ENCODE measurements at regions not wholly inside any gene's neighbourhood (a gene's known extent, or its start where the extent isn't known, plus 50 kb on each side); places are given as distances from the start of the nearest gene placed in this dataset.

GRCh38 chr10:78955206-78955605 lies 113.6 kb upstream of the ZMIZ1 start:
- 94 to 97% methylated on average over 3 of the region's 3 CpGs for WGBS, 2 donors
- Histone ChIP-seq H3K4me1 (ENCODE audit: control insufficient read depth in 2 of 2, insufficient read depth in 2 of 2, low read length in 1 of 2) (peaks cover 4 to 22% of the 10 kb centered on the region in 2 donors), H3K27ac (ENCODE audit: low read depth in 2 of 2, low read length in 1 of 2) (no peak overlapping the region), H3K4me3 (ENCODE audit: low read depth in 1 of 2, low read length in 2 of 2) (no peak overlapping the region), H3K36me3 (ENCODE audit: control insufficient read depth in 2 of 2, insufficient read depth in 2 of 2, low read length in 1 of 2) (no peaks in the 10 kb centered on the region), H3K27me3 (ENCODE audit: control insufficient read depth in 1 of 2, insufficient read depth in 2 of 2, low read length in 2 of 2) (no peaks in the 10 kb centered on the region), H3K9me3 (ENCODE audit: control insufficient read depth in 2 of 2, insufficient read depth in 1 of 2, low read depth in 1 of 2, low read length in 1 of 2) (no peaks in the 10 kb centered on the region)

GRCh38 chr10:78956391-78956790 lies 112.4 kb upstream of the ZMIZ1 start:
- no peaks in the 10 kb centered on the region for H3K36me3 ChIP-seq (ENCODE audit: control insufficient read depth in 2 of 2, insufficient read depth in 2 of 2, low read length in 1 of 2)
- H3K4me3 ChIP-seq (ENCODE audit: low read depth in 1 of 2, low read length in 2 of 2) = no peak overlapping the region
- WGBS, 2 donors = 84 to 86% methylated on average over 5 of the region's 5 CpGs
- H3K27me3 ChIP-seq (ENCODE audit: control insufficient read depth in 1 of 2, insufficient read depth in 2 of 2, low read length in 2 of 2) = no peaks in the 10 kb centered on the region
- no peaks in the 10 kb centered on the region for H3K9me3 ChIP-seq (ENCODE audit: control insufficient read depth in 2 of 2, insufficient read depth in 1 of 2, low read depth in 1 of 2, low read length in 1 of 2)
- no peak overlapping the region for H3K27ac ChIP-seq (ENCODE audit: low read depth in 2 of 2, low read length in 1 of 2)
- H3K4me1 ChIP-seq (ENCODE audit: control insufficient read depth in 2 of 2, insufficient read depth in 2 of 2, low read length in 1 of 2) = peaks cover 4 to 16% of the 10 kb centered on the region in 2 donors

GRCh38 chr10:78957471-78958039 lies 111.2 kb upstream of the ZMIZ1 start:
- Histone ChIP-seq H3K4me1 (ENCODE audit: control insufficient read depth in 2 of 2, insufficient read depth in 2 of 2, low read length in 1 of 2) (peaks cover 4 to 13% of the 10 kb centered on the region in 2 donors), H3K9me3 (ENCODE audit: control insufficient read depth in 2 of 2, insufficient read depth in 1 of 2, low read depth in 1 of 2, low read length in 1 of 2) (no peaks in the 10 kb centered on the region), H3K36me3 (ENCODE audit: control insufficient read depth in 2 of 2, insufficient read depth in 2 of 2, low read length in 1 of 2) (no peaks in the 10 kb centered on the region), H3K27ac (ENCODE audit: low read depth in 2 of 2, low read length in 1 of 2) (no peak overlapping the region), H3K4me3 (ENCODE audit: low read depth in 1 of 2, low read length in 2 of 2) (no peak overlapping the region), H3K27me3 (ENCODE audit: control insufficient read depth in 1 of 2, insufficient read depth in 2 of 2, low read length in 2 of 2) (no peaks in the 10 kb centered on the region)
- 90% methylated on average over 2 of the region's 2 CpGs for WGBS, 2 donors

- Histone ChIP-seq H3K36me3 (ENCODE audit: control insufficient read depth in 2 of 2, insufficient read depth in 2 of 2, low read length in 1 of 2) (no peaks in the 10 kb centered on the region), H3K27me3 (ENCODE audit: control insufficient read depth in 1 of 2, insufficient read depth in 2 of 2, low read length in 2 of 2) (no peaks in the 10 kb centered on the region), H3K4me1 (ENCODE audit: control insufficient read depth in 2 of 2, insufficient read depth in 2 of 2, low read length in 1 of 2) (peaks cover 0 to 20% of the 10 kb centered on the region in 2 donors), H3K27ac (ENCODE audit: low read depth in 2 of 2, low read length in 1 of 2) (no peak overlapping the region), H3K4me3 (ENCODE audit: low read depth in 1 of 2, low read length in 2 of 2) (no peak overlapping the region), H3K9me3 (ENCODE audit: control insufficient read depth in 2 of 2, insufficient read depth in 1 of 2, low read depth in 1 of 2, low read length in 1 of 2) (no peaks in the 10 kb centered on the region)
- 80 to 81% methylated on average over 10 of the region's 10 CpGs for WGBS, 2 donors
Measured at GRCh38 chr10:78959217-78959923, 109.4 kb upstream of the ZMIZ1 start.

- Histone ChIP-seq H3K4me1 (ENCODE audit: control insufficient read depth in 2 of 2, insufficient read depth in 2 of 2, low read length in 1 of 2) (peaks cover 0 to 25% of the 10 kb centered on the region in 2 donors), H3K27me3 (ENCODE audit: control insufficient read depth in 1 of 2, insufficient read depth in 2 of 2, low read length in 2 of 2) (no peaks in the 10 kb centered on the region), H3K9me3 (ENCODE audit: control insufficient read depth in 2 of 2, insufficient read depth in 1 of 2, low read depth in 1 of 2, low read length in 1 of 2) (no peaks in the 10 kb centered on the region), H3K36me3 (ENCODE audit: control insufficient read depth in 2 of 2, insufficient read depth in 2 of 2, low read length in 1 of 2) (no peaks in the 10 kb centered on the region), H3K4me3 (ENCODE audit: low read depth in 1 of 2, low read length in 2 of 2) (no peak overlapping the region), H3K27ac (ENCODE audit: low read depth in 2 of 2, low read length in 1 of 2) (no peak overlapping the region)
- WGBS, 2 donors = 48 to 57% methylated on average over 3 of the region's 3 CpGs
Measured at GRCh38 chr10:78959924-78960285, 108.9 kb upstream of the ZMIZ1 start.

GRCh38 chr10:78960316-78960800 lies 108.4 kb upstream of the ZMIZ1 start:
- Histone ChIP-seq H3K36me3 (ENCODE audit: control insufficient read depth in 2 of 2, insufficient read depth in 2 of 2, low read length in 1 of 2) (no peaks in the 10 kb centered on the region), H3K9me3 (ENCODE audit: control insufficient read depth in 2 of 2, insufficient read depth in 1 of 2, low read depth in 1 of 2, low read length in 1 of 2) (no peaks in the 10 kb centered on the region), H3K27me3 (ENCODE audit: control insufficient read depth in 1 of 2, insufficient read depth in 2 of 2, low read length in 2 of 2) (no peaks in the 10 kb centered on the region), H3K27ac (ENCODE audit: low read depth in 2 of 2, low read length in 1 of 2) (peak overlapping the region in 1 of 2 donors; percentile 74), H3K4me3 (ENCODE audit: low read depth in 1 of 2, low read length in 2 of 2) (no peak overlapping the region), H3K4me1 (ENCODE audit: control insufficient read depth in 2 of 2, insufficient read depth in 2 of 2, low read length in 1 of 2) (peaks cover 3 to 30% of the 10 kb centered on the region in 2 donors)
- WGBS, 2 donors = 21 to 35% methylated on average over 7 of the region's 7 CpGs

GRCh38 chr10:78961760-78962159 lies 107.0 kb upstream of the ZMIZ1 start:
- Histone ChIP-seq H3K36me3 (ENCODE audit: control insufficient read depth in 2 of 2, insufficient read depth in 2 of 2, low read length in 1 of 2) (no peaks in the 10 kb centered on the region), H3K4me3 (ENCODE audit: low read depth in 1 of 2, low read length in 2 of 2) (no peak overlapping the region), H3K4me1 (ENCODE audit: control insufficient read depth in 2 of 2, insufficient read depth in 2 of 2, low read length in 1 of 2) (peaks cover 6 to 32% of the 10 kb centered on the region in 2 donors), H3K27me3 (ENCODE audit: control insufficient read depth in 1 of 2, insufficient read depth in 2 of 2, low read length in 2 of 2) (no peaks in the 10 kb centered on the region), H3K9me3 (ENCODE audit: control insufficient read depth in 2 of 2, insufficient read depth in 1 of 2, low read depth in 1 of 2, low read length in 1 of 2) (no peaks in the 10 kb centered on the region), H3K27ac (ENCODE audit: low read depth in 2 of 2, low read length in 1 of 2) (peak overlapping the region in 1 of 2 donors; percentile 17)
- 89 to 91% methylated on average over 4 of the region's 4 CpGs for WGBS, 2 donors

GRCh38 chr10:78963074-78964034 lies 105.4 kb upstream of the ZMIZ1 start:
- Histone ChIP-seq H3K9me3 (ENCODE audit: control insufficient read depth in 2 of 2, insufficient read depth in 1 of 2, low read depth in 1 of 2, low read length in 1 of 2) (no peaks in the 10 kb centered on the region), H3K4me3 (ENCODE audit: low read depth in 1 of 2, low read length in 2 of 2) (no peak overlapping the region), H3K27ac (ENCODE audit: low read depth in 2 of 2, low read length in 1 of 2) (peak overlapping the region; percentile 31 to 77), H3K27me3 (ENCODE audit: control insufficient read depth in 1 of 2, insufficient read depth in 2 of 2, low read length in 2 of 2) (no peaks in the 10 kb centered on the region), H3K36me3 (ENCODE audit: control insufficient read depth in 2 of 2, insufficient read depth in 2 of 2, low read length in 1 of 2) (no peaks in the 10 kb centered on the region), H3K4me1 (ENCODE audit: control insufficient read depth in 2 of 2, insufficient read depth in 2 of 2, low read length in 1 of 2) (peaks cover 6 to 32% of the 10 kb centered on the region in 2 donors)
- 59 to 62% methylated on average over 26 to 27 of the region's 27 CpGs for WGBS, 2 donors

GRCh38 chr10:78964274-78964951 lies 104.4 kb upstream of the ZMIZ1 start:
- peaks cover 6 to 32% of the 10 kb centered on the region in 2 donors for H3K4me1 ChIP-seq (ENCODE audit: control insufficient read depth in 2 of 2, insufficient read depth in 2 of 2, low read length in 1 of 2)
- H3K36me3 ChIP-seq (ENCODE audit: control insufficient read depth in 2 of 2, insufficient read depth in 2 of 2, low read length in 1 of 2) = no peaks in the 10 kb centered on the region
- WGBS, 2 donors = 66 to 67% methylated on average over 5 of the region's 5 CpGs
- H3K4me3 ChIP-seq (ENCODE audit: low read depth in 1 of 2, low read length in 2 of 2) = no peak overlapping the region
- no peaks in the 10 kb centered on the region for H3K9me3 ChIP-seq (ENCODE audit: control insufficient read depth in 2 of 2, insufficient read depth in 1 of 2, low read depth in 1 of 2, low read length in 1 of 2)
- H3K27ac ChIP-seq (ENCODE audit: low read depth in 2 of 2, low read length in 1 of 2) = peak overlapping the region in 1 of 2 donors; percentile 26
- no peaks in the 10 kb centered on the region for H3K27me3 ChIP-seq (ENCODE audit: control insufficient read depth in 1 of 2, insufficient read depth in 2 of 2, low read length in 2 of 2)

All from esophagus (tissue), 2 donors.